MM.1S (cell line): ENCODE measurements at regions not wholly inside any gene's neighbourhood (a gene's known extent, or its start where the extent isn't known, plus 50 kb on each side); places are given as distances from the start of the nearest gene placed in this dataset.

Experiments
- EZH2 ChIP-seq: fragments of 300-600 bp; sonication (generic); optimal IDR thresholded peaks from 2 replicates; pipeline ENCODE3; 2017; ENCODE audit warnings: low read depth, mild to moderate bottlenecking, antibody characterized with exemption, low read length, mixed read lengths
- TF ChIP-seq, protein P1 (sequence below): fragments of 300-600 bp; sonication (generic); IDR thresholded peaks from 2 replicates; pipeline ENCODE4 v1.5.1; 2016; ENCODE audit warnings: antibody characterized with exemption, low read length, mixed read lengths

DNA sequence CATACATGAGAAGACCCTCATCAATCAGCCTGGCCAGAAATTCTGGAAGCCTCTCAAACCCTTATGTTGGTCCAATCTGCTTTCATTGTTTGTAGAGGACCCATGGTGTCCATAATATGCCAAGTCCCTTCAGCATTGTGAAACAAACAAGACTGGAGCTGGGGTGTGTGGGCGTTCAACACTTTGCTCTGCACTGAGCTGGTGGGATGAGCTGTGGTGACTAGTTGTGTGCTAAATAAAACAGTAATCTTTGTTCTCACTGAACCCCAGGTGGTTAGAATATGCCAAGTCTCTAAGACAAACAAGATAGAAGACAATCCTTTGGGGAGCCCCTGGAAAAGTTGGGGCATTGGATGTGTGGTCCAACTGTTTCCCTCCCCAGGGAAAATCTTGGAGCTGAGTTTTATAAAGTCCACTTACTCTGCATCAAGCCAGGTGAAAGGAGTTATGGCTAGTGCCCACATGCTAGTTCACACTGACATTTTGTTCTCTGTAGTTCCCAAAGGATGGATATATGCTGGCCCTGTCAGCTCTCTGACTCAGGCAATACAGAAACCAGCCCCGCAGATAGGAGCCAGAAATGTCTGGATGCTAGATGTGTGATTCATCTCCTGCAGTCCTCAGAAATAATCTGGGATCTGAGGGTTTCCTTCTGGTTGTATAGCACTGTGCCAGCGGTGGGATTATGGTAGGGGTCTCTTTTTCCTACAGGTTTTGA is 260.2 kb downstream of the TMX3 start:
- TF ChIP-seq, protein P1, sequence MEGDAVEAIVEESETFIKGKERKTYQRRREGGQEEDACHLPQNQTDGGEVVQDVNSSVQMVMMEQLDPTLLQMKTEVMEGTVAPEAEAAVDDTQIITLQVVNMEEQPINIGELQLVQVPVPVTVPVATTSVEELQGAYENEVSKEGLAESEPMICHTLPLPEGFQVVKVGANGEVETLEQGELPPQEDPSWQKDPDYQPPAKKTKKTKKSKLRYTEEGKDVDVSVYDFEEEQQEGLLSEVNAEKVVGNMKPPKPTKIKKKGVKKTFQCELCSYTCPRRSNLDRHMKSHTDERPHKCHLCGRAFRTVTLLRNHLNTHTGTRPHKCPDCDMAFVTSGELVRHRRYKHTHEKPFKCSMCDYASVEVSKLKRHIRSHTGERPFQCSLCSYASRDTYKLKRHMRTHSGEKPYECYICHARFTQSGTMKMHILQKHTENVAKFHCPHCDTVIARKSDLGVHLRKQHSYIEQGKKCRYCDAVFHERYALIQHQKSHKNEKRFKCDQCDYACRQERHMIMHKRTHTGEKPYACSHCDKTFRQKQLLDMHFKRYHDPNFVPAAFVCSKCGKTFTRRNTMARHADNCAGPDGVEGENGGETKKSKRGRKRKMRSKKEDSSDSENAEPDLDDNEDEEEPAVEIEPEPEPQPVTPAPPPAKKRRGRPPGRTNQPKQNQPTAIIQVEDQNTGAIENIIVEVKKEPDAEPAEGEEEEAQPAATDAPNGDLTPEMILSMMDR, result no peak
- TF ChIP-seq EZH2, result no peak
